ENCODE measurements at regions not wholly inside any gene's neighbourhood (a gene's known extent, or its start where the extent isn't known, plus 50 kb on each side); places are given as distances from the start of the nearest gene placed in this dataset.
"Not testable (repeated sequence)": the region's sequence is repeated elsewhere in the genome, so short reads cannot be mapped to it uniquely, and the experiment has no call there.

DNA sequence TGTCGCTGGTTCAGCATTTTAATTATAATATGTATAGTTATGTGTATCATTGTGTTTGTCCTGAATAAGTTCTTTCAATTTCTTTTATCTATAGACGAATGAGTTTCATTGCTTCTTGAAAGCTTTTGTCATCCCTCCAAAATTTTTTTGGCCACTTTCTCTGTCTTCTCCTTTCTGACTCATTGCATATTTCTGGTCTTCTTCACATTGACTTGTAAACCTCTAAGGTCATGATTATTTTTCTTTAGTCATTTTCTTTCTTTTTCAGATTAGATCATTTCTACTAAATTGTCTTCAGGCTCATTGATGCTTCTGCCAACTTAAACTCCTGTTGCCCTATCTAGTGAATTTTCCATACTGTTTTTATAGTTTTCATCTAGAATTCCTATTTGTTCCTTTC, 555.1 kb downstream of the RPIA start:
- H3K36me3 ChIP-seq (ENCODE audit: control insufficient read depth in 1 of 2, insufficient read depth in 2 of 2, low read length in 2 of 2); H4K20me1 ChIP-seq (ENCODE audit: insufficient read depth); intact Hi-C loops (cut with micrococcal nuclease); RAD21 ChIA-PET (ENCODE audit: low non-redundant PET in 1 of 2, low total read pairs in 2 of 2, uncharacterized antibody in 2 of 2, unreplicated experiment in 2 of 2); H3K4me1 ChIP-seq (ENCODE audit: control insufficient read depth in 1 of 2, insufficient read depth in 2 of 2, low read length in 2 of 2); H3K9me3 ChIP-seq (ENCODE audit: control insufficient read depth in 1 of 2, insufficient read depth in 1 of 2, low read depth in 1 of 2, low read length in 2 of 2); H3K9me2 ChIP-seq (ENCODE audit: insufficient read depth); H2AFZ ChIP-seq (ENCODE audit: low read depth, low read length, poor library complexity, severe bottlenecking); H3K27ac ChIP-seq (ENCODE audit: low read depth, low read length); DNase-seq (ENCODE audit: low read depth, low spot score); H3K9ac ChIP-seq (ENCODE audit: low read length); H3K27me3 ChIP-seq (ENCODE audit: insufficient read depth, low read length); POLR2A ChIA-PET; BruUV-seq (replicated peaks); H3K4me3 ChIP-seq (replicated peaks in 1 of 2; ENCODE audit: low read depth in 1 of 2, low read length in 2 of 2); CTCF ChIA-PET; ATAC-seq; H3K79me2 ChIP-seq (ENCODE audit: insufficient read depth, low read length); H3K4me2 ChIP-seq (ENCODE audit: low read length): not testable (repeated sequence)

DNA sequence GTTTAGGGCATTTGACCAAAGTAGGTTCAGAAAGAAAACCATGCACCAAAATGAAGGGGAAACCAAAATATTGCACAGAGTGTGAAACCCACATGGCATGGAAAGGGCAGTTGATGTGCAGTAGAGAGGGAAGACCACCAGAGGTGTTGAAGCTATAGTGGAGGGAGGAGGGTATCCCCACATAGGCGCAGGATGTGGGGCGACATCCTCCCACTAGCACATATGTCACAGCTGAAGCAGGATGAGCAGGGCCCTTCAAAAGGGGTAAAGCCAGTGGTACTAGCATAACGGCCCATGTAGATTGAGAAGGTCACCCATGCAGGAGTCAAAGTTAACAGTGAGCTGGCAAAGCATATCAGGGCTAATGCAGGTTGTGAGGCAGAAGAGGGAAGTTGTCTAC, 563.5 kb downstream of the RPIA start:
- H3K79me2 ChIP-seq (ENCODE audit: insufficient read depth, low read length); RAD21 ChIA-PET (ENCODE audit: low non-redundant PET in 1 of 2, low total read pairs in 2 of 2, uncharacterized antibody in 2 of 2, unreplicated experiment in 2 of 2); H3K36me3 ChIP-seq (ENCODE audit: control insufficient read depth in 1 of 2, insufficient read depth in 2 of 2, low read length in 2 of 2); POLR2A ChIA-PET; H2AFZ ChIP-seq (ENCODE audit: low read depth, low read length, poor library complexity, severe bottlenecking); H3K9me2 ChIP-seq (ENCODE audit: insufficient read depth); BruUV-seq (replicated peaks); DNase-seq (ENCODE audit: low read depth, low spot score); H3K27ac ChIP-seq (ENCODE audit: low read depth, low read length); H3K4me3 ChIP-seq (replicated peaks in 1 of 2; ENCODE audit: low read depth in 1 of 2, low read length in 2 of 2); H3K27me3 ChIP-seq (ENCODE audit: insufficient read depth, low read length); CTCF ChIA-PET; H3K4me2 ChIP-seq (ENCODE audit: low read length); H3K4me1 ChIP-seq (ENCODE audit: control insufficient read depth in 1 of 2, insufficient read depth in 2 of 2, low read length in 2 of 2); ATAC-seq; H3K9ac ChIP-seq (ENCODE audit: low read length); H3K9me3 ChIP-seq (ENCODE audit: control insufficient read depth in 1 of 2, insufficient read depth in 1 of 2, low read depth in 1 of 2, low read length in 2 of 2); intact Hi-C loops (cut with micrococcal nuclease); H4K20me1 ChIP-seq (ENCODE audit: insufficient read depth): not testable (repeated sequence)

- H3K36me3 ChIP-seq (ENCODE audit: control insufficient read depth in 1 of 2, insufficient read depth in 2 of 2, low read length in 2 of 2); H4K20me1 ChIP-seq (ENCODE audit: insufficient read depth); H3K9me3 ChIP-seq (ENCODE audit: control insufficient read depth in 1 of 2, insufficient read depth in 1 of 2, low read depth in 1 of 2, low read length in 2 of 2); H3K4me3 ChIP-seq (replicated peaks in 1 of 2; ENCODE audit: low read depth in 1 of 2, low read length in 2 of 2); H3K27ac ChIP-seq (ENCODE audit: low read depth, low read length); H3K4me1 ChIP-seq (ENCODE audit: control insufficient read depth in 1 of 2, insufficient read depth in 2 of 2, low read length in 2 of 2); BruUV-seq (replicated peaks); H2AFZ ChIP-seq (ENCODE audit: low read depth, low read length, poor library complexity, severe bottlenecking); CTCF ChIA-PET; RAD21 ChIA-PET (ENCODE audit: low non-redundant PET in 1 of 2, low total read pairs in 2 of 2, uncharacterized antibody in 2 of 2, unreplicated experiment in 2 of 2); POLR2A ChIA-PET; H3K4me2 ChIP-seq (ENCODE audit: low read length); H3K9me2 ChIP-seq (ENCODE audit: insufficient read depth); H3K27me3 ChIP-seq (ENCODE audit: insufficient read depth, low read length); intact Hi-C loops (cut with micrococcal nuclease); H3K79me2 ChIP-seq (ENCODE audit: insufficient read depth, low read length); DNase-seq (ENCODE audit: low read depth, low spot score); H3K9ac ChIP-seq (ENCODE audit: low read length); ATAC-seq: not testable (repeated sequence)
These were observed 582.0 kb downstream of the RPIA start for GRCh38 chr2:89273443-89273842.

- POLR2A ChIA-PET; H3K27me3 ChIP-seq (ENCODE audit: insufficient read depth, low read length); BruUV-seq (replicated peaks); ATAC-seq; CTCF ChIA-PET; DNase-seq (ENCODE audit: low read depth, low spot score); H3K4me1 ChIP-seq (ENCODE audit: control insufficient read depth in 1 of 2, insufficient read depth in 2 of 2, low read length in 2 of 2); H3K36me3 ChIP-seq (ENCODE audit: control insufficient read depth in 1 of 2, insufficient read depth in 2 of 2, low read length in 2 of 2); intact Hi-C loops (cut with micrococcal nuclease); RAD21 ChIA-PET (ENCODE audit: low non-redundant PET in 1 of 2, low total read pairs in 2 of 2, uncharacterized antibody in 2 of 2, unreplicated experiment in 2 of 2); H3K9me2 ChIP-seq (ENCODE audit: insufficient read depth); H3K27ac ChIP-seq (ENCODE audit: low read depth, low read length); H3K4me2 ChIP-seq (ENCODE audit: low read length); H3K4me3 ChIP-seq (replicated peaks in 1 of 2; ENCODE audit: low read depth in 1 of 2, low read length in 2 of 2); H3K9ac ChIP-seq (ENCODE audit: low read length); H3K79me2 ChIP-seq (ENCODE audit: insufficient read depth, low read length); H4K20me1 ChIP-seq (ENCODE audit: insufficient read depth); H2AFZ ChIP-seq (ENCODE audit: low read depth, low read length, poor library complexity, severe bottlenecking); H3K9me3 ChIP-seq (ENCODE audit: control insufficient read depth in 1 of 2, insufficient read depth in 1 of 2, low read depth in 1 of 2, low read length in 2 of 2): not testable (repeated sequence)
These were observed 589.1 kb downstream of the RPIA start for GRCh38 chr2:89280536-89280935.

DNA sequence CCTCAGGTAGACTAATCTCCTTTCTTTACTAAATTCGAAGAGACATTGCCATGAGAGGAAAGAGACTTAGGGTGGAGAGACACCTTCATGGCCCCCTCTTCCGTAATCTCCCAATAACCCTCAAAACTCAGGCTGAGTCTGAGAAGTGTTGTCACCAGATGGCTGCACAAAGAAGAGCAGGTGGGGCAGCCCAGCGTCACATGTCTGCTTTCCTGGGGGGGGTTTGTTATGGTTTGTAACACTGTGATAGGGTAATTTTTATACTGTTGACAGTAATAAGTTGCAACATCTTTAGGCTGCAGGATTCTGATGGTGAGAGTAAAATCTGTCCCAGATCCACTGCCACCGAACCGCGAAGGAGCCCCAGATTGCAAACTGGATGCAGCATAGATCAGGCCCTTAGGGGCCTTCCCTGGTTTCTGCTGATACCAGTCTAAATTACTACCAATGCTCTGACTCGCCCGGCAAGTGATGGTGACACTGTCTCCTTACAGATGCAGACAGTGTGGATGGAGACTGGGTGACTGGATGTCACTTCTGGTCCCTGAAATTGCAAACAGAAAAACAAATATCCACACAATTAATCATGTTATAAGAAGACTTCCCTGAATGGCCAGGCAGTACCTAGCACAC, 595.1 kb downstream of the RPIA start:
- CTCF ChIA-PET; H3K79me2 ChIP-seq (ENCODE audit: insufficient read depth, low read length); POLR2A ChIA-PET; H3K4me2 ChIP-seq (ENCODE audit: low read length); DNase-seq (ENCODE audit: low read depth, low spot score); intact Hi-C loops (cut with micrococcal nuclease); H3K9ac ChIP-seq (ENCODE audit: low read length); H3K4me3 ChIP-seq (replicated peaks in 1 of 2; ENCODE audit: low read depth in 1 of 2, low read length in 2 of 2); H3K9me2 ChIP-seq (ENCODE audit: insufficient read depth); H3K4me1 ChIP-seq (ENCODE audit: control insufficient read depth in 1 of 2, insufficient read depth in 2 of 2, low read length in 2 of 2); H3K36me3 ChIP-seq (ENCODE audit: control insufficient read depth in 1 of 2, insufficient read depth in 2 of 2, low read length in 2 of 2); H3K9me3 ChIP-seq (ENCODE audit: control insufficient read depth in 1 of 2, insufficient read depth in 1 of 2, low read depth in 1 of 2, low read length in 2 of 2); H3K27ac ChIP-seq (ENCODE audit: low read depth, low read length); H2AFZ ChIP-seq (ENCODE audit: low read depth, low read length, poor library complexity, severe bottlenecking); BruUV-seq (replicated peaks); H3K27me3 ChIP-seq (ENCODE audit: insufficient read depth, low read length); H4K20me1 ChIP-seq (ENCODE audit: insufficient read depth); ATAC-seq; RAD21 ChIA-PET (ENCODE audit: low non-redundant PET in 1 of 2, low total read pairs in 2 of 2, uncharacterized antibody in 2 of 2, unreplicated experiment in 2 of 2): not testable (repeated sequence)

All from HCT116 (cell line).